ENCODE measurements at regions not wholly inside any gene's neighbourhood (a gene's known extent, or its start where the extent isn't known, plus 50 kb on each side); places are given as distances from the start of the nearest gene placed in this dataset.

DNA sequence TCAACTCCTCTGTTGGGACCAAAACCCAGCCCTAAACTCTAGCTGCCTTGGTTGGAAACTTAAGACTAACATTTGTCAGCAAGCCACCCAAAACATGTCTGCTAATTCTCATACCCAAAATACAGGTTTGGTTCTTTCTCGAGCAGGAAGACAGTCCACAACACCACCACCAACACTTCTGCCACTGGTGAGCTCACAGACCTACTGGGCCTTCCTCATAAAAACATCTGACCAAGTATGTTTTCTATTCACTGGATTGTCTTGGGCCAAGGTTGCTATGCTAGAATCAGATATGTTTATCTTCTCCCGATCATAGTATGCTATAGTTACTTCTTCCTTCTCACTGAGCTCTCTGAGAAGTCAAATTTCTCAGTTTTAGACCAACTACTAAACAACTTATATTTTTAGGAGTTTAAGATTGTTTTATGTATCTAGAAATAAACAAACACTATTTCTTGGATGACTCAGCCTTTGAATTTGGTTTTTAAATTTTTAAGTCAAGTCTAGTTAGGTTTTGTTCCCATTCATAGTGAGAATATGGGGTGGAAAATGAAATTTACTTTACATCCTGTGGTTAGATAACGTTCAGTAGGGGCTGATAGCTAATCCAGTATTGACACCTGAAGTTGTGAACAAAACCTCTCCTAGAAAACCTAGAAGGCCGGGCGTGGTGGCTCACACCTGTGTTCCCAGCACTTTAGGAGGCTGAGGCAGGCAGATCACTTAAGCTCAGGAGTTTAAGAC is 360.5 kb downstream of the RSL24D1 start:
- TF ChIP-seq, protein P1, sequence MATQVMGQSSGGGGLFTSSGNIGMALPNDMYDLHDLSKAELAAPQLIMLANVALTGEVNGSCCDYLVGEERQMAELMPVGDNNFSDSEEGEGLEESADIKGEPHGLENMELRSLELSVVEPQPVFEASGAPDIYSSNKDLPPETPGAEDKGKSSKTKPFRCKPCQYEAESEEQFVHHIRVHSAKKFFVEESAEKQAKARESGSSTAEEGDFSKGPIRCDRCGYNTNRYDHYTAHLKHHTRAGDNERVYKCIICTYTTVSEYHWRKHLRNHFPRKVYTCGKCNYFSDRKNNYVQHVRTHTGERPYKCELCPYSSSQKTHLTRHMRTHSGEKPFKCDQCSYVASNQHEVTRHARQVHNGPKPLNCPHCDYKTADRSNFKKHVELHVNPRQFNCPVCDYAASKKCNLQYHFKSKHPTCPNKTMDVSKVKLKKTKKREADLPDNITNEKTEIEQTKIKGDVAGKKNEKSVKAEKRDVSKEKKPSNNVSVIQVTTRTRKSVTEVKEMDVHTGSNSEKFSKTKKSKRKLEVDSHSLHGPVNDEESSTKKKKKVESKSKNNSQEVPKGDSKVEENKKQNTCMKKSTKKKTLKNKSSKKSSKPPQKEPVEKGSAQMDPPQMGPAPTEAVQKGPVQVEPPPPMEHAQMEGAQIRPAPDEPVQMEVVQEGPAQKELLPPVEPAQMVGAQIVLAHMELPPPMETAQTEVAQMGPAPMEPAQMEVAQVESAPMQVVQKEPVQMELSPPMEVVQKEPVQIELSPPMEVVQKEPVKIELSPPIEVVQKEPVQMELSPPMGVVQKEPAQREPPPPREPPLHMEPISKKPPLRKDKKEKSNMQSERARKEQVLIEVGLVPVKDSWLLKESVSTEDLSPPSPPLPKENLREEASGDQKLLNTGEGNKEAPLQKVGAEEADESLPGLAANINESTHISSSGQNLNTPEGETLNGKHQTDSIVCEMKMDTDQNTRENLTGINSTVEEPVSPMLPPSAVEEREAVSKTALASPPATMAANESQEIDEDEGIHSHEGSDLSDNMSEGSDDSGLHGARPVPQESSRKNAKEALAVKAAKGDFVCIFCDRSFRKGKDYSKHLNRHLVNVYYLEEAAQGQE (IDR thresholded peaks at IDR 0.05; ENCODE audit: insufficient replicate concordance, low read depth): no peak
- TF ChIP-seq, protein P2, sequence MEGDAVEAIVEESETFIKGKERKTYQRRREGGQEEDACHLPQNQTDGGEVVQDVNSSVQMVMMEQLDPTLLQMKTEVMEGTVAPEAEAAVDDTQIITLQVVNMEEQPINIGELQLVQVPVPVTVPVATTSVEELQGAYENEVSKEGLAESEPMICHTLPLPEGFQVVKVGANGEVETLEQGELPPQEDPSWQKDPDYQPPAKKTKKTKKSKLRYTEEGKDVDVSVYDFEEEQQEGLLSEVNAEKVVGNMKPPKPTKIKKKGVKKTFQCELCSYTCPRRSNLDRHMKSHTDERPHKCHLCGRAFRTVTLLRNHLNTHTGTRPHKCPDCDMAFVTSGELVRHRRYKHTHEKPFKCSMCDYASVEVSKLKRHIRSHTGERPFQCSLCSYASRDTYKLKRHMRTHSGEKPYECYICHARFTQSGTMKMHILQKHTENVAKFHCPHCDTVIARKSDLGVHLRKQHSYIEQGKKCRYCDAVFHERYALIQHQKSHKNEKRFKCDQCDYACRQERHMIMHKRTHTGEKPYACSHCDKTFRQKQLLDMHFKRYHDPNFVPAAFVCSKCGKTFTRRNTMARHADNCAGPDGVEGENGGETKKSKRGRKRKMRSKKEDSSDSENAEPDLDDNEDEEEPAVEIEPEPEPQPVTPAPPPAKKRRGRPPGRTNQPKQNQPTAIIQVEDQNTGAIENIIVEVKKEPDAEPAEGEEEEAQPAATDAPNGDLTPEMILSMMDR (IDR thresholded peaks at IDR 0.05; ENCODE audit: insufficient read depth, low read length): no peak
- TF ChIP-seq POLR2AphosphoS5 (IDR thresholded peaks at IDR 0.05; ENCODE audit: low read depth): no peak
- no peak for TF ChIP-seq GABPA (IDR thresholded peaks at IDR 0.05; ENCODE audit: low read depth)
- TF ChIP-seq SPI1 (IDR thresholded peaks at IDR 0.05; ENCODE audit: borderline replicate concordance, low read depth): no peak

All from HL-60 (cell line).